COR-L47 (cell line): ENCODE measurements at regions not wholly inside any gene's neighbourhood (a gene's known extent, or its start where the extent isn't known, plus 50 kb on each side); places are given as distances from the start of the nearest gene placed in this dataset.

ENCODE experiments used
- DNase-seq: peaks from one replicate; lab custom pipeline; 2025; lab: John Stamatoyannopoulos, UW

GRCh38 chr10:88108115-88108610, 244.7 kb downstream of the PTEN start:
- no peak for DNase-seq

- DNase-seq, result no peak
Observed at GRCh38 chr10:88110355-88110754, 246.9 kb downstream of the PTEN start.

GRCh38 chr10:88110822-88111221, 247.4 kb downstream of the PTEN start:
- no peak for DNase-seq

- no peak for DNase-seq
Observed at GRCh38 chr10:88111294-88111693, 247.9 kb downstream of the PTEN start.

- no peak for DNase-seq
Observed at GRCh38 chr10:88113232-88113631, 249.8 kb downstream of the PTEN start.

- DNase-seq, result no peak
Observed at GRCh38 chr10:88113657-88114272, 250.3 kb downstream of the PTEN start.

- DNase-seq, result peak; percentile 37
Observed at GRCh38 chr10:88114368-88114767, 250.9 kb downstream of the PTEN start.

- no peak for DNase-seq
Observed at GRCh38 chr10:88115407-88115806, 252.0 kb downstream of the PTEN start.

- DNase-seq, result no peak
Observed at GRCh38 chr10:88115968-88116367, 252.5 kb downstream of the PTEN start.

- DNase-seq, result no peak
Observed at GRCh38 chr10:88116481-88116880, 253.1 kb downstream of the PTEN start.

GRCh38 chr10:88116971-88117626, 253.7 kb downstream of the PTEN start:
- no peak for DNase-seq

- DNase-seq, result no peak
Observed at GRCh38 chr10:88117869-88118632, 254.6 kb downstream of the PTEN start.

GRCh38 chr10:88118729-88119128, 255.3 kb downstream of the PTEN start:
- DNase-seq, result no peak

GRCh38 chr10:88119160-88119559, 255.7 kb downstream of the PTEN start:
- peak; percentile 12 for DNase-seq

GRCh38 chr10:88120075-88120474, 256.6 kb downstream of the PTEN start:
- peak; percentile 39 for DNase-seq

GRCh38 chr10:88120599-88121333, 257.3 kb downstream of the PTEN start:
- no peak for DNase-seq

- no peak for DNase-seq
Observed at GRCh38 chr10:88121361-88121760, 257.9 kb downstream of the PTEN start.

- no peak for DNase-seq
Observed at GRCh38 chr10:88122145-88122544, 258.7 kb downstream of the PTEN start.

- DNase-seq, result no peak
Observed at GRCh38 chr10:88122576-88122975, 259.2 kb downstream of the PTEN start.

GRCh38 chr10:88125766-88126165, 262.3 kb downstream of the PTEN start:
- DNase-seq, result no peak

- no peak for DNase-seq
Observed at GRCh38 chr10:88126699-88127098, 263.3 kb downstream of the PTEN start.

- DNase-seq, result no peak
Observed at GRCh38 chr10:88127269-88127668, 263.8 kb downstream of the PTEN start.
